ENCODE measurements at regions not wholly inside any gene's neighbourhood (a gene's known extent, or its start where the extent isn't known, plus 50 kb on each side); places are given as distances from the start of the nearest gene placed in this dataset.

- DNase-seq (no peak), ATAC-seq (ENCODE audit: low read depth) (no peak)
- dilution Hi-C loops (cut with HindIII; ENCODE audit: low sequenced_read_pairs, unreplicated experiment) (no loop called here), in situ Hi-C loops (cut with MboI; ENCODE audit: low sequenced_read_pairs) (no loop called here), intact Hi-C loops (cut with micrococcal nuclease) (loop anchor here (10.0 kb wide), 1 partner anchor 238 kb away; no protein-coding TSS in a partner anchor)
- H3K23ac ChIP-seq (ENCODE audit: low read depth, low read length), result no peak overlapping the region
- H3K27ac ChIP-seq (ENCODE audit: insufficient read depth, low read length), result no peak overlapping the region
- H2AFZ ChIP-seq (replicated peaks; ENCODE audit: low read length, poor library complexity), result no peak overlapping the region
- no peak overlapping the region for H3K18ac ChIP-seq (ENCODE audit: low read depth, low read length)
- H2AK5ac ChIP-seq (ENCODE audit: low read depth, low read length), result no peak overlapping the region
- no peak overlapping the region for H4K91ac ChIP-seq (ENCODE audit: insufficient read depth, low read depth, low read length)
- no peak overlapping the region for H4K8ac ChIP-seq (ENCODE audit: low read depth in 2 of 2, low read length in 2 of 2)
- no peak overlapping the region for H2BK5ac ChIP-seq (ENCODE audit: low read depth, low read length, poor library complexity, severe bottlenecking)
- no peak overlapping the region for H4K5ac ChIP-seq (ENCODE audit: low read depth, low read length)
- no TSS peak for BruUV-seq (replicated peaks)
- H2BK20ac ChIP-seq (ENCODE audit: low read depth, low read length), result no peak overlapping the region
- no peak overlapping the region for H3K9ac ChIP-seq (ENCODE audit: low read depth, low read length)
- no peaks in the 10 kb centered on the region for H3K9me3 ChIP-seq (ENCODE audit: control insufficient read depth, insufficient read depth, low read length)
- H3K14ac ChIP-seq (replicated peaks; ENCODE audit: low read depth, low read length), result no peak overlapping the region
- no peaks in the 10 kb centered on the region for H3K79me1 ChIP-seq (ENCODE audit: low read depth in 1 of 2, low read length in 2 of 2)
- CTCF ChIA-PET, result no interaction called here
- H2BK120ac ChIP-seq (ENCODE audit: low read depth, low read length), result no peak overlapping the region
- no peak overlapping the region for H3K4me2 ChIP-seq (ENCODE audit: low read depth, low read length)
- no peak overlapping the region for H3K56ac ChIP-seq (ENCODE audit: extremely low read depth, insufficient read depth, low read length)
- H3K4me3 ChIP-seq (ENCODE audit: insufficient read depth, low read depth, low read length), result no peak overlapping the region
- H3K27me3 ChIP-seq (ENCODE audit: control insufficient read depth, insufficient read depth, low read length), result no peaks in the 10 kb centered on the region
- no peak overlapping the region for H2AK9ac ChIP-seq (replicated peaks; ENCODE audit: low read depth, low read length, poor library complexity)
- no peaks in the 10 kb centered on the region for H4K20me1 ChIP-seq (ENCODE audit: insufficient read depth, low read length)
- peaks cover 2% of the 10 kb centered on the region; the same call in 1 of the 2 replicates for H3K4me1 ChIP-seq (ENCODE audit: control insufficient read depth, insufficient read depth, low read length)
- WGBS, 2 experiments (ENCODE audit: extremely low coverage in 2 of 2, insufficient read length in 1 of 2), result 100% methylated on average over 1 of the region's 1 CpG; no CpG with 5 or more reads in 1 of the 2 experiments
- no peak overlapping the region for H2BK15ac ChIP-seq (ENCODE audit: low read depth, low read length)
- TF ChIP-seq, protein P1, sequence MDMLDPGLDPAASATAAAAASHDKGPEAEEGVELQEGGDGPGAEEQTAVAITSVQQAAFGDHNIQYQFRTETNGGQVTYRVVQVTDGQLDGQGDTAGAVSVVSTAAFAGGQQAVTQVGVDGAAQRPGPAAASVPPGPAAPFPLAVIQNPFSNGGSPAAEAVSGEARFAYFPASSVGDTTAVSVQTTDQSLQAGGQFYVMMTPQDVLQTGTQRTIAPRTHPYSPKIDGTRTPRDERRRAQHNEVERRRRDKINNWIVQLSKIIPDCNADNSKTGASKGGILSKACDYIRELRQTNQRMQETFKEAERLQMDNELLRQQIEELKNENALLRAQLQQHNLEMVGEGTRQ (IDR thresholded peaks at IDR 0.05; ENCODE audit: low read depth, low read length), result no peak
- TF ChIP-seq MAZ (IDR thresholded peaks at IDR 0.05; ENCODE audit: borderline replicate concordance, low read depth, low read length), result no peak
- no peak for TF ChIP-seq SMC3 (IDR thresholded peaks at IDR 0.05; ENCODE audit: low read depth, low read length)
- TF ChIP-seq BHLHE40 (IDR thresholded peaks at IDR 0.05; ENCODE audit: low read depth, low read length), result no peak
- no peak overlapping the region for H3K4ac ChIP-seq (ENCODE audit: low read depth, low read length)
- POLR2A ChIA-PET (ENCODE audit: unreplicated experiment), result no interaction called here
- H3K36me3 ChIP-seq (ENCODE audit: control insufficient read depth, insufficient read depth, low read length), result no peaks in the 10 kb centered on the region
- no peaks in the 10 kb centered on the region for H3K9me1 ChIP-seq (ENCODE audit: insufficient read depth, low read length)
These were observed 697.9 kb upstream of the SOX9 start for GRCh38 chr17:71422968-71423367.

Measured in IMR-90 (cell line).